ENCODE measurements at regions not wholly inside any gene's neighbourhood (a gene's known extent, or its start where the extent isn't known, plus 50 kb on each side); places are given as distances from the start of the nearest gene placed in this dataset.

GRCh38 chr10:80870282-80870681, 332.6 kb downstream of the SH2D4B start:
- no peak for DNase-seq

- DNase-seq: no peak
These were observed 333.4 kb downstream of the SH2D4B start for GRCh38 chr10:80871083-80871482.

DNA sequence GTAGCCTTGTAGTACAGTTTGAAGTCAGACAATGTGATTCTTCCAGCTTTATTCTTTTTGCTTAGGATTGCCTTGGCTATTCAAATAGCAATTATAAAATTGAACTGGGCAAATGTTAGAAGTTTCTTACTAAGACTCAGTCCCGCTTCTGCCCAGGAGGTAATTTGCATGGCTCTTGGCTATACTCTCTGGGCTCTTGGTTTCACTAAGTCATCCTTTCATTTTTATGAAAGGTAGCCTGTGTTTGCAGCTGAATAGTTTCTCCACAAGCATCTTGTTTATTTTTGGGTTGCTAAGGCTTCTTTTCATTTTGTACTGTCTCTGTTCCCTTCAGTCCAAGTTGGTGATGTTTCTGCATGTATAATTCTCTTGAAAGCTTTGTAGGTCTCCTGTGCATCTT, 340.6 kb downstream of the SH2D4B start:
- DNase-seq: no peak

GRCh38 chr10:80890146-80890545, 352.4 kb downstream of the SH2D4B start:
- no peak for DNase-seq

DNA sequence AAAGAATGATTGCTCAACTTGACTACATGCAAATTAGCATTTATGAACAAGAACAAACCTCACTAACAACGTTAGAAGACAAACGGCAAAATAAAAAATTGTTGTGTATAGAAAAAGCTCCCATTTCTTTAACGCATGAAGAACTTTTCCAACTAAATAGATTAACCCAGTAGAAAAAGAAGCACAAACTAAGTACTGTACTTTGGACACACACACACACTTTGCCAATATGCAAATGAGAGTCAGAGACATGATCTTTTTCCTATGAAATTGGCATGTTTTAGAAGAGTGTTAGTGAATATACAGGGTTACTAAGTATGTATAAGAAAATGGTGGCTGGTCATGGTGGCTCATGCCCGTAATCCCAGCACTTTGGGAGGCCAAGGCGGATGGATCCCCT, 355.6 kb downstream of the SH2D4B start:
- DNase-seq: no peak

GRCh38 chr10:80894311-80894791, 356.6 kb downstream of the SH2D4B start:
- DNase-seq: no peak

GRCh38 chr10:80894797-80895467, 357.2 kb downstream of the SH2D4B start:
- DNase-seq: no peak

- no peak for DNase-seq
These were observed 358.4 kb downstream of the SH2D4B start for GRCh38 chr10:80896076-80896475.

DNA sequence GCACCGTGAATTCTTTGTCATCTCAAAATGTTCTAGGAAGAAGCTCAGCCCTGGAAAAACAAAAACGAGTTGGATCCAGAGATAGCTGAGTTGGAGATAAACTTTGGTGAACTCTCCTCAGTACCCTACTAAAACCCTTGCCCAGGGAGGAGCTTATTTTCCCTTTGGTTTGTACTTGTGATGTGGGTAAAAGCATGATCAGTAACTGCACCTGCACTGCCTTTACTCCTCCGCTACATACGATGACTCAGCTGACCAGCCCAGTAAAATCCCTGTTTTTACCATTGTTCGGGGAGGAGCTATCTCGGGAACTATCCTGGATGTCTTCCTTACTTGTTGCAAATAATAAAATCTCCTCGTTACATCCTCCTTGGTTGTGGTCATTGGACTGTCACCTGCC, 359.3 kb downstream of the SH2D4B start:
- DNase-seq: no peak

DNA sequence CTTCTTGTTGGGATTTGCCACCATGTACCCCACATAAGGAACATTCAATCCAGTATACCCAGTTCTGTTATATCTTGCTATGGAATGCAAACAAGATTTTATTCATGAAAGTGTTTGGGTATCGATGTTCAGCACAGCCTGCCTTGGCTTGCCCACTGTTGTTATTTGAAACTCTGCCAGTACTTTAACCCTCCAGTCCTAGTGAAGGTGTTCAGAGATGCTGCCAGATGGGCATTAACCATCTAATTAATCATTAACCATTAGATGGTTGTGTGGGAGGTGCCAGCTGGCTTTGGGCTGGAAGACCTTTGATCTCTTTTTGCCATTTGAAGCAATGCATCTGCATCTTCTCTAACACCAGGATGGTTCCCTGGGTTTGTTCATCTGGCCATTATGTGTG, 363.0 kb downstream of the SH2D4B start:
- DNase-seq: no peak

DNA sequence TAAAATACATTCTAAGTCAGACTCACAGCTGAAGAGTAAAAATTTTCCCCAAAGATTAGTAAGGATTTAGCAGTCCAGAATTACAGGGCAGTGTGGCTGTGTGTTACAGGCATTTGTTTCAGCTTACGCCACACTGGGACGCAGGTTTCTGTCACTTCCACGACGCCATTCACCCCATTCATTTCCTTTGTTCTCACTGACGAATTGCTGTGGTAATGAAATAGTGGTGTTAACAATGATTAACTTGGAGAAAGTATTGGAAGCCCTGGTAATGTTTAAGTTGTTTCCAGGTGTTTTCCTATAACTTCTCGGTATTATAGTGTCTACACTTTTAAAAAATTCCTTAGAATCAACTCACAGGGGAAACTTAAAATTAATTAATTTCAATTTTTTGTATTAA, 370.9 kb downstream of the SH2D4B start:
- DNase-seq: no peak

- no peak for DNase-seq
These were observed 371.6 kb downstream of the SH2D4B start for GRCh38 chr10:80909254-80909653.

DNA sequence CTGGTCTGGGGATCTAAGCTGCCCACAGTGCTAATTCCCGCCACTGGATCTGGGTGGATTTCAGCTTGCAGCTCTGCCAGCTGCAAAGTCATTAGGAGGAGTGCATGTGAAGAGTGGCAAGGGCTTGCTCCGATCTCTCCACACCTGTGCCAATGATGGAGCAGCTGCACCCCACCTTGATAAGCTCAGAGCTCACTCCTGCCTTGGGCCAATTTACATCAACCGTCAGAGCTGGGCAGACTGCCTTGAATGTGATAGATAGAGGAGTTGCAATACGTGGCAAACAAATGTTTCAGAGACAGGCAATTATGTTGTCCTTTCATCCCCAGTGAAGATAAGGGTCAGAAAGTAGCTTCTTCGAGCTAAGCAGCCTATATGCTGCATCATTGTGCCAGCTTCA, 379.9 kb downstream of the SH2D4B start:
- DNase-seq: no peak

- DNase-seq: no peak
These were observed 383.3 kb downstream of the SH2D4B start for GRCh38 chr10:80921032-80921431.

DNA sequence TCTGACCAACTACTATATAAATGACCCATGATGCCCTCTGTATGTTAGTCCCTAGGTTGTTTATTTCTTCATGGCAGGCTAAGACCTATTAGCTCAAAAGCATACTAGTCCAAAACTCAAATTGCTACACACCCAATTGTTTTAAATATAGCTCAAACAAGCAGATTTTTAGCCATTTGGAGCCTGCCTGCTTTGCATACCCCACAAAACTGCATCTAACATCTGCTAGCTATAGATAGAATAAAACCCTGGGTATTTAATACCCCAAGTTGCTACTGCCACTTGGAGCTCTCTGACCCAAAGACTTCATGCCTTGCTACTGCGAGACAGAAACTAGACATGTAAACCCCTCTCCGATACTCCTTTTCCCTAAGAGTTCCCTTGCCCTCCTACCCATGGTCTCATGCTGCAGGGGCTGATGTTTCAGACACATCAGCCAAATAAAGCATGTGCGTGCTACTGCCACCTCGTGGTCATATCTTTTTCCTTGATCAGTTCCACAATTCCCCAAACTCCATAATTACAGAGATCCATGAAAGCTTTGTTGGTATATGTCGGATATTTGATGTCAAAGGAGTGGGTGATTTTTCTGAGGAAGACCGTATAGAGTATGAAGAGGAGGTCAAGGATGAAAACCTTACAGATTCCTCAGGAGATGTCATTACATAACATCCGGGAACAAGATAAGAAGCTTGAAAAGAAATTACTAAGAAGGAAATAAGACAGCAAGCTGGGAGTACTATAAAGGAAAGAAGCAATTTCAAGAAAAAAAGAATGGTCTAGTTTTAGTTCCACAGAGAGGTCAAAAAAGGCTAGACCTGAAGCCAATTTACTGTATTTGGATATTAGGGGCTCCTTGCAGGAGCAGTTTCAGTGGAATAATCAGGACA, 386.6 kb downstream of the SH2D4B start:
- DNase-seq: no peak

DNA sequence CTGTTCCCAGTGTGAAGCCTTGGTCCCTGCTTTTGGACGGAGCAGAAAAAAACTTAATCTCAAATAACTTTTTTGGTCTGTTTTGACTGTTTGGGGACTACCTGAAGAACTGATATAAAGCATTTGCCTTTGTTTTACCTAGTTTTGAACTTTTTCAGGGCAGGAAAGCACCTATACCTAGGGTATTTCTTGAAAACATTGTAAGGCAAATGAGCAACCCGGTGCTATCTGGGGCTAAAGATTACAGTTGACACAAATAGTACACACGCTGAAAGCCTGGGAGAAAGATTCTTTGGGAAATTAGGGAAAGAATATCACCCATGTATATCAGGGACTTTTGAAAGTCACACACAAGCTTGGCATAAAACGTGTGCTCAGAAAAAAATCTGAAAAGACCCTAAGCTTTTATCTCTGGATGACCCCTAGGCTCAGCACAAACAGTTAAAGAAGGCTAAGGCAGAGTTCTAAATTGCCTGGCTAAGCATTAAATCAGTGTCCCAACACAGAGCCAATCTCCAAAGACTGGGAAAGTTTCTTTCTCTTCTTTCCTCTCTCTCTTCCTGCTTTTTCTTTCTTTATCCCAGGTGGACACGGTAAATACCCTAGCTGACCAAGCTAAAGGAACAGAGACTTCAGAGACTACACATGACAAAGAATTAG, 389.8 kb downstream of the SH2D4B start:
- DNase-seq: no peak

DNA sequence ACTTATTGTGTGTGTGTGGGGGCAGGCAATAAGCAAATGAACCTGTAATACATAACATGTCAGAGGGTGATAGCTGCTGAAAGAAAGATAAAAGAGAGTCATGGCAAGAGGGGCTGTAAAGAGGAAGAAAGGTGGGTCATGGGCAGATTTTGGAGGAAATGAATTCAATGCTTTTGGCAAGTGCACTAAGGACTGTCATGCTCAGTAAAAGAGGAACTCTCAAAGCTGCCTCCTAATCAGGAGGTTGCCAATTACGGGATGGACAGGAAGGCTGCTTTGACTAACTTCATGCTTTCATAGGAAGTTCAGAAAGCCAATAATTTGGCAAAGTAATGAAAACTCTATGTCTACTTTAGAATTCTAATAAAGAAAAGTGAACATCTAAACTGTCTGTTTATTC, 401.2 kb downstream of the SH2D4B start:
- no peak for DNase-seq

DNA sequence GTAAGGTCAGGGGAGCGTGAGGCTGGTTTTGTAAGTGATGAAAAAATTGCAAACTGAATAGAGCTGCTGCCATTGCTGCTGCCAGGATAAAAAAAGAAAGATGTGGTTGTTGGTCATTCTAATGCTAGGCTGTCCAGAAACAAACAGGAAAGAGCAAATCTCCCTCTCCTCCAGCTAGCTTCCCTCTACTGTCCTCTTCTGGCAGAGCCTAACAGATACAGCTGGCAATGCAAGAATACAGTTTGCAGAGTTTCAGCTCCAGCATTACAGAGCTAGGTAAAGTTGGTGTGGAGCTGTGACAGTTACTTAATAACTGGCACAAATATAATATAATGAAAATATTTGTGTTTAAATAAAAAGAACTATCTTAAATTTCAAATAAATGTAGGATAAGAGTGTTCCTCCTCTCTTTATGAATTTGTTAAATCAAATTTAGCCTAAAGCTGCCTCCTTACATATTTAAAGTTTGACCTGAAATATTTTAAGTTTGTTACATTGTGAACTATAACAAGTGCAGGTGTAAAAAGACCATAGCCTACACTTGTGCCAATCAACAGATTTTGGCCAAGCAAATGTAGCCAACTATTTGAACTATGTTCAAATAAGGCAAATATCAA, 407.7 kb downstream of the SH2D4B start:
- no peak for DNase-seq

- no peak for DNase-seq
These were observed 408.4 kb downstream of the SH2D4B start for GRCh38 chr10:80946073-80946472.

GRCh38 chr10:80946957-80947726, 409.4 kb downstream of the SH2D4B start:
- no peak for DNase-seq

GRCh38 chr10:80949785-80950184, 412.1 kb downstream of the SH2D4B start:
- DNase-seq: no peak

GRCh38 chr10:80952436-80952835, 414.7 kb downstream of the SH2D4B start:
- DNase-seq: no peak
